CD14-positive monocyte (primary cell): ENCODE measurements at regions not wholly inside any gene's neighbourhood (a gene's known extent, or its start where the extent isn't known, plus 50 kb on each side); places are given as distances from the start of the nearest gene placed in this dataset.

Source experiments
- DNase-seq, 3 donors: peaks; one replicate each; pipeline ENCODE4 v3.0.0-alpha.2; 2011 to 2022
- H2AFZ ChIP-seq: 2 replicates; pipeline ENCODE4 v1.6.0; 2012; ENCODE audit warnings: mild to moderate bottlenecking, low read depth, low read length, inconsistent platforms; ENCODE audit not compliant: insufficient read depth, poor library complexity, severe bottlenecking
- H3K27ac ChIP-seq, 2 donors: 1 replicate in 1 of 2; 2 replicates in 1 of 2; pipeline ENCODE4 v1.5.1; 2012 to 2013; ENCODE audit warnings: low read length in 2 of 2, control low read depth in 1 of 2, inconsistent platforms in 1 of 2, low read depth in 1 of 2, mild to moderate bottlenecking in 1 of 2
- H3K27me3 ChIP-seq, 2 donors: one replicate each; pipeline versions ENCODE4 v1.6.0 to v1.6.1; 2011 to 2013; ENCODE audit warnings: low read length in 2 of 2; ENCODE audit not compliant: control insufficient read depth in 2 of 2, insufficient read depth in 2 of 2
- H3K36me3 ChIP-seq, 2 donors: replicated peaks in 1 of 2; 1 replicate in 1 of 2; 2 replicates in 1 of 2; pipeline versions ENCODE4 v1.5.1 to v1.6.1; 2012 to 2013; ENCODE audit warnings: low read length in 2 of 2, control low read depth in 1 of 2, inconsistent platforms in 1 of 2, mild to moderate bottlenecking in 1 of 2; ENCODE audit not compliant: insufficient read depth in 2 of 2, control insufficient read depth in 1 of 2
- H3K4me1 ChIP-seq, 2 donors: 1 replicate in 1 of 2; 2 replicates in 1 of 2; pipeline versions ENCODE4 v1.5.1 to v1.6.1; 2012 to 2013; ENCODE audit warnings: low read length in 2 of 2, control low read depth in 1 of 2, inconsistent platforms in 1 of 2, mild to moderate bottlenecking in 1 of 2, moderate library complexity in 1 of 2; ENCODE audit not compliant: insufficient read depth in 2 of 2, control insufficient read depth in 1 of 2
- H3K4me2 ChIP-seq: replicated peaks from 2 replicates; pipeline ENCODE3; 2012; ENCODE audit warnings: low read length, moderate library complexity, mild to moderate bottlenecking; ENCODE audit not compliant: poor library complexity, severe bottlenecking; ENCODE audit errors: extremely low read depth
- H3K4me3 ChIP-seq, 3 experiments: fragments of 200-600 bp in 1 of 3; sonication (generic) in 1 of 3; replicated peaks in 1 of 3; 1 replicate in 2 of 3; 2 replicates in 1 of 3; pipeline ENCODE4 v1.5.1; 2011 to 2013; ENCODE audit warnings: low read length in 3 of 3, mild to moderate bottlenecking in 3 of 3, control low read depth in 2 of 3, low read depth in 2 of 3, inconsistent platforms in 1 of 3, moderate library complexity in 1 of 3
- H3K79me2 ChIP-seq: 2 replicates; pipeline ENCODE4 v1.6.0; 2012; ENCODE audit warnings: mild to moderate bottlenecking, control low read depth, inconsistent platforms, low read length, moderate library complexity; ENCODE audit not compliant: insufficient read depth
- H3K9ac ChIP-seq: 2 replicates; pipeline ENCODE4 v1.6.0; 2017; ENCODE audit warnings: low read length, mild to moderate bottlenecking; ENCODE audit not compliant: insufficient read depth, poor library complexity, severe bottlenecking
- H3K9me3 ChIP-seq, 2 donors: replicated peaks in 1 of 2; 1 replicate in 1 of 2; 2 replicates in 1 of 2; pipeline versions ENCODE4 v1.5.1 to v1.6.1; 2012 to 2013; ENCODE audit warnings: low read length in 2 of 2, control low read depth in 1 of 2; ENCODE audit not compliant: control insufficient read depth in 1 of 2, insufficient read depth in 1 of 2
- H4K20me1 ChIP-seq: 2 replicates; pipeline ENCODE4 v1.6.0; 2012; ENCODE audit warnings: mild to moderate bottlenecking, low read length, control low read depth, moderate library complexity; ENCODE audit not compliant: insufficient read depth
- H3K27ac Mint-ChIP-seq, 7 donors: one replicate each; pipeline ENCODE4 v1.8.0; 2020; ENCODE audit warnings: mild to moderate bottlenecking in 7 of 7, mixed read lengths in 7 of 7, moderate library complexity in 6 of 7, inconsistent platforms in 2 of 7
- H3K27me3 Mint-ChIP-seq, 3 donors: one replicate each; pipeline ENCODE4 v1.8.0; 2021 to 2022; ENCODE audit warnings: low read depth in 3 of 3, mild to moderate bottlenecking in 3 of 3, mixed read lengths in 3 of 3, moderate library complexity in 3 of 3, inconsistent platforms in 1 of 3
- H3K36me3 Mint-ChIP-seq, 2 donors: one replicate each; pipeline ENCODE4 v1.8.0; 2020; ENCODE audit warnings: mixed read lengths in 2 of 2, inconsistent platforms in 1 of 2, mild to moderate bottlenecking in 1 of 2
- H3K4me1 Mint-ChIP-seq: one replicate; pipeline ENCODE4 v1.8.0; 2020; ENCODE audit warnings: mild to moderate bottlenecking, mixed read lengths
- H3K4me3 Mint-ChIP-seq, 2 donors: one replicate each; pipeline ENCODE4 v1.8.0; 2020; ENCODE audit warnings: mild to moderate bottlenecking in 2 of 2, mixed read lengths in 2 of 2, moderate library complexity in 1 of 2
- H3K9me3 Mint-ChIP-seq, 7 donors: one replicate each; pipeline ENCODE4 v1.8.0; 2020 to 2022; ENCODE audit warnings: mixed read lengths in 7 of 7, mild to moderate bottlenecking in 6 of 7, moderate library complexity in 6 of 7, inconsistent platforms in 2 of 7
- WGBS: methylation state at CpG from one replicate; pipeline ENCODE4 v1.1.5; 2013; ENCODE audit warnings: missing lambda C conversion rate; ENCODE audit not compliant: insufficient coverage; 5-methylcytosine and 5-hydroxymethylcytosine counted together
- intact Hi-C, 2 donors: fragments of 100-400 bp; cut with micrococcal nuclease; formaldehyde crosslinking; loops; one replicate each; pipeline versions ENCODE4 v1.15.0 to v1.15.1; 2023
- TF ChIP-seq, protein P1 (sequence below): fragments of 200-600 bp; IDR thresholded peaks from one replicate; pipeline ENCODE4 v1.8.0; 2022; ENCODE audit warnings: antibody characterized with exemption, mild to moderate bottlenecking

DNA sequence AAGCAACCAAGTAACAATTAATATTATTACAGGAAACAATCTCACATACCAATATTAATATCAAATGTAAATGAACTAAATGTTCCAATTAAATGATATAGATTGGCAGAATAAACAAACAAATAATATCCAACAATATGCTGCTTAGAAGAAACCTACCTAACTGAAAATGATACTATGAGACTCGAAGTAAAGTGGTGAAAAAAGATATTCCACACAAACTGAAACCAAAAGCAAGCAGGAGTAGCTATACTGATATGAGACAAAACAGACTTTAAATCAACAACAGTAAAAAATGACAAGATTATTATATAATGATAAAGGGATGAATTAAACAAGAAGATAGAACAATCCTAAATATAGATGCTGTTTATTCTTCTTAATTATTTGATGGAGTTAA, 140.1 kb downstream of the SPANXN4 start:
- Mint-ChIP-seq H3K27me3 (no peaks in the 10 kb centered on the region), H3K27ac (no peak overlapping the region), H3K36me3 (no peaks in the 10 kb centered on the region), H3K4me3 (no peak overlapping the region), H3K9me3 (peaks cover 0 to 2% (median 0%) of the 10 kb centered on the region in 7 donors), H3K4me1 (no peaks in the 10 kb centered on the region)
- Histone ChIP-seq H3K9me3 (no peaks in the 10 kb centered on the region), H3K27me3 (no peaks in the 10 kb centered on the region), H3K36me3 (no peaks in the 10 kb centered on the region), H3K79me2 (no peaks in the 10 kb centered on the region), H3K27ac (no peak overlapping the region), H3K9ac (no peak overlapping the region), H3K4me3 (no peak overlapping the region), H3K4me2 (no peak overlapping the region), H3K4me1 (no peaks in the 10 kb centered on the region), H4K20me1 (no peaks in the 10 kb centered on the region), H2AFZ (no peak overlapping the region)
- TF ChIP-seq, protein P1, sequence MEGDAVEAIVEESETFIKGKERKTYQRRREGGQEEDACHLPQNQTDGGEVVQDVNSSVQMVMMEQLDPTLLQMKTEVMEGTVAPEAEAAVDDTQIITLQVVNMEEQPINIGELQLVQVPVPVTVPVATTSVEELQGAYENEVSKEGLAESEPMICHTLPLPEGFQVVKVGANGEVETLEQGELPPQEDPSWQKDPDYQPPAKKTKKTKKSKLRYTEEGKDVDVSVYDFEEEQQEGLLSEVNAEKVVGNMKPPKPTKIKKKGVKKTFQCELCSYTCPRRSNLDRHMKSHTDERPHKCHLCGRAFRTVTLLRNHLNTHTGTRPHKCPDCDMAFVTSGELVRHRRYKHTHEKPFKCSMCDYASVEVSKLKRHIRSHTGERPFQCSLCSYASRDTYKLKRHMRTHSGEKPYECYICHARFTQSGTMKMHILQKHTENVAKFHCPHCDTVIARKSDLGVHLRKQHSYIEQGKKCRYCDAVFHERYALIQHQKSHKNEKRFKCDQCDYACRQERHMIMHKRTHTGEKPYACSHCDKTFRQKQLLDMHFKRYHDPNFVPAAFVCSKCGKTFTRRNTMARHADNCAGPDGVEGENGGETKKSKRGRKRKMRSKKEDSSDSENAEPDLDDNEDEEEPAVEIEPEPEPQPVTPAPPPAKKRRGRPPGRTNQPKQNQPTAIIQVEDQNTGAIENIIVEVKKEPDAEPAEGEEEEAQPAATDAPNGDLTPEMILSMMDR: no peak
- no peak for DNase-seq
- no CpG with 5 or more reads among the region's 1 CpG for WGBS
- intact Hi-C loops: no loop called here

DNA sequence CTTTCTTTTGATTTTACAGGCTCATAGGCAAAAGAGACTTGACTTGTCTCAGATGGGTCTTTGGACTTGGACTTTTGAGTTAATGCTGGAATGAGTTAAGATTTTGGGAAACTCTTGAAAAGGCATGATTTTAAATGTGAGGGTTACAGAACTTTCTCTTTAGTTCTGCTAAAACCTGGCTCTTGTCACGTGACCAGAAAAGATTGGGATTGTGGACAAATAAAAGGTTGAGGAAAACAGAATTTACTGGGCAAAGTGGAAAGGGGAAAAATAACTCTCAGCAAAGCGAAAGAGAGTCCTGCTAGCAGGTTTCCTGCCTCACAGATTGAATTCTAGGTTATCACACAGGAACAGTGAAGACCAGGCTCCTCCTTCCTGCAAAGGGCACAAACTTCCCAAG, 114.0 kb downstream of the SPANXN4 start:
- DNase-seq: no peak
- Mint-ChIP-seq H3K9me3 (peaks cover 0 to 6% (median 0%) of the 10 kb centered on the region in 7 donors), H3K4me1 (no peaks in the 10 kb centered on the region), H3K4me3 (no peak overlapping the region), H3K27ac (no peak overlapping the region), H3K36me3 (no peaks in the 10 kb centered on the region), H3K27me3 (no peaks in the 10 kb centered on the region)
- no peaks in the 10 kb centered on the region for H3K79me2 ChIP-seq
- H3K9ac ChIP-seq: no peak overlapping the region
- H3K27ac ChIP-seq: no peak overlapping the region
- H3K4me3 ChIP-seq: no peak overlapping the region
- intact Hi-C loops: no loop called here
- H4K20me1 ChIP-seq: no peaks in the 10 kb centered on the region
- no peaks in the 10 kb centered on the region for H3K27me3 ChIP-seq
- H3K4me2 ChIP-seq: no peak overlapping the region
- no peaks in the 10 kb centered on the region for H3K4me1 ChIP-seq
- no peaks in the 10 kb centered on the region for H3K36me3 ChIP-seq
- no CpG with 5 or more reads among the region's 2 CpGs for WGBS
- TF ChIP-seq, protein P1: no peak
- peaks cover 3 to 8% of the 10 kb centered on the region in 2 donors for H3K9me3 ChIP-seq
- no peak overlapping the region for H2AFZ ChIP-seq
